ENCODE measurements at regions not wholly inside any gene's neighbourhood (a gene's known extent, or its start where the extent isn't known, plus 50 kb on each side); places are given as distances from the start of the nearest gene placed in this dataset.

DNA sequence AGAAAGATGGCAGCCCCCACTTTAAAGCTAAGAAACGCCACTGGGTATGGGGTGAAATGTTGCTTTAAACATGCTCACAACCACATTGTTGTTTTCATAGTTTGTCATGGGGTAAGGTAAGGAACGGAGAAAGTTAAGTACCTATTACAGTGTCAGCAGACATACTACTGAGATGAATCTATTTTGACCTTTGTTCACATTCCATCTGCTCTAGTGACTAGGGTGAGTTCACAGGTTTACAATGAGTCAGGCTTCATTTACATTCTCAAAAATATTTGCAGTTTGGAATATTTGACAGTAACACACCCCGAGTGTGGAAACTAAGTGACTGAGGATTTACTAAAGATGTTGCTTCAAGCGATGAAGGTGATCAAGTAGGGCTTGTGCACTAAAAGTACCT, 428.7 kb upstream of the ACVR2A start:
- TF ChIP-seq, protein P1, sequence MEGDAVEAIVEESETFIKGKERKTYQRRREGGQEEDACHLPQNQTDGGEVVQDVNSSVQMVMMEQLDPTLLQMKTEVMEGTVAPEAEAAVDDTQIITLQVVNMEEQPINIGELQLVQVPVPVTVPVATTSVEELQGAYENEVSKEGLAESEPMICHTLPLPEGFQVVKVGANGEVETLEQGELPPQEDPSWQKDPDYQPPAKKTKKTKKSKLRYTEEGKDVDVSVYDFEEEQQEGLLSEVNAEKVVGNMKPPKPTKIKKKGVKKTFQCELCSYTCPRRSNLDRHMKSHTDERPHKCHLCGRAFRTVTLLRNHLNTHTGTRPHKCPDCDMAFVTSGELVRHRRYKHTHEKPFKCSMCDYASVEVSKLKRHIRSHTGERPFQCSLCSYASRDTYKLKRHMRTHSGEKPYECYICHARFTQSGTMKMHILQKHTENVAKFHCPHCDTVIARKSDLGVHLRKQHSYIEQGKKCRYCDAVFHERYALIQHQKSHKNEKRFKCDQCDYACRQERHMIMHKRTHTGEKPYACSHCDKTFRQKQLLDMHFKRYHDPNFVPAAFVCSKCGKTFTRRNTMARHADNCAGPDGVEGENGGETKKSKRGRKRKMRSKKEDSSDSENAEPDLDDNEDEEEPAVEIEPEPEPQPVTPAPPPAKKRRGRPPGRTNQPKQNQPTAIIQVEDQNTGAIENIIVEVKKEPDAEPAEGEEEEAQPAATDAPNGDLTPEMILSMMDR (IDR thresholded peaks at IDR 0.05) = no peak
- no peak for TF ChIP-seq POLR2AphosphoS5 (IDR thresholded peaks at IDR 0.05; ENCODE audit: low read depth, low read length)
- TF ChIP-seq, protein P2, sequence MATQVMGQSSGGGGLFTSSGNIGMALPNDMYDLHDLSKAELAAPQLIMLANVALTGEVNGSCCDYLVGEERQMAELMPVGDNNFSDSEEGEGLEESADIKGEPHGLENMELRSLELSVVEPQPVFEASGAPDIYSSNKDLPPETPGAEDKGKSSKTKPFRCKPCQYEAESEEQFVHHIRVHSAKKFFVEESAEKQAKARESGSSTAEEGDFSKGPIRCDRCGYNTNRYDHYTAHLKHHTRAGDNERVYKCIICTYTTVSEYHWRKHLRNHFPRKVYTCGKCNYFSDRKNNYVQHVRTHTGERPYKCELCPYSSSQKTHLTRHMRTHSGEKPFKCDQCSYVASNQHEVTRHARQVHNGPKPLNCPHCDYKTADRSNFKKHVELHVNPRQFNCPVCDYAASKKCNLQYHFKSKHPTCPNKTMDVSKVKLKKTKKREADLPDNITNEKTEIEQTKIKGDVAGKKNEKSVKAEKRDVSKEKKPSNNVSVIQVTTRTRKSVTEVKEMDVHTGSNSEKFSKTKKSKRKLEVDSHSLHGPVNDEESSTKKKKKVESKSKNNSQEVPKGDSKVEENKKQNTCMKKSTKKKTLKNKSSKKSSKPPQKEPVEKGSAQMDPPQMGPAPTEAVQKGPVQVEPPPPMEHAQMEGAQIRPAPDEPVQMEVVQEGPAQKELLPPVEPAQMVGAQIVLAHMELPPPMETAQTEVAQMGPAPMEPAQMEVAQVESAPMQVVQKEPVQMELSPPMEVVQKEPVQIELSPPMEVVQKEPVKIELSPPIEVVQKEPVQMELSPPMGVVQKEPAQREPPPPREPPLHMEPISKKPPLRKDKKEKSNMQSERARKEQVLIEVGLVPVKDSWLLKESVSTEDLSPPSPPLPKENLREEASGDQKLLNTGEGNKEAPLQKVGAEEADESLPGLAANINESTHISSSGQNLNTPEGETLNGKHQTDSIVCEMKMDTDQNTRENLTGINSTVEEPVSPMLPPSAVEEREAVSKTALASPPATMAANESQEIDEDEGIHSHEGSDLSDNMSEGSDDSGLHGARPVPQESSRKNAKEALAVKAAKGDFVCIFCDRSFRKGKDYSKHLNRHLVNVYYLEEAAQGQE (IDR thresholded peaks at IDR 0.05; ENCODE audit: insufficient read depth in 1 of 2, low read depth in 2 of 2, low read length in 1 of 2) = no peak
- TF ChIP-seq SIN3A (IDR thresholded peaks at IDR 0.05; ENCODE audit: borderline replicate concordance, insufficient read depth, low read depth, low read length) = no peak
